Kidney epithelial cell (primary cell): ENCODE measurements at regions not wholly inside any gene's neighbourhood (a gene's known extent, or its start where the extent isn't known, plus 50 kb on each side); places are given as distances from the start of the nearest gene placed in this dataset.

Experiments used
- DNase-seq: peaks from one replicate; pipeline ENCODE4 v3.0.0-alpha.2; 2010; ENCODE audit warnings: low read depth
- H3K27me3 ChIP-seq: 2 replicates; pipeline ENCODE4 v1.6.0; 2011; ENCODE audit warnings: low read length; ENCODE audit not compliant: control insufficient read depth, insufficient read depth
- H3K36me3 ChIP-seq: 2 replicates; pipeline ENCODE4 v1.5.1; 2011; ENCODE audit warnings: low read length; ENCODE audit not compliant: control insufficient read depth, insufficient read depth
- H3K4me3 ChIP-seq: 2 replicates; pipeline ENCODE4 v1.5.1; 2011; ENCODE audit warnings: low read depth, mild to moderate bottlenecking, control low read depth, low read length
- TF ChIP-seq, protein P1 (sequence below): IDR thresholded peaks from 2 replicates; pipeline ENCODE4 v1.5.1; 2011; ENCODE audit warnings: mild to moderate bottlenecking, moderate library complexity, low read length, control low read depth, inconsistent platforms; ENCODE audit not compliant: insufficient read depth, poor library complexity, severe bottlenecking

DNA sequence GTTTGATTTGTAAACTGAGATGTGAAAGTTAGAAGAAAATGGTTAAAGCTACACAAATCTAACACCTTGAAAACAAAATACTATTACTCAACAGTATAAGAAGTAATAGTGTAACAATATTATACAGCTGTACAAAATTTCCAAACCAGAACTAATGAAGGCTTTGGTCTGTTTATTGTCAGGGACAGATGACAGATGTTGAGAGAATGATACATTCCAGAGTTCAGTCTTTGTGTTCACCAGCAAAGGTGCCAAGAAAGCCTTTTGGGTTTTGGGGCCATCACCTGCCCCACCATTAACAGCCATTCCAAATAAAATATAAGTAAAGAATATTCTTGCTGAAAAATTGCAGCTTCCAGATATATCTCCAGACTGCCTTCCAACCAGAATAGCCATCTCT lies 439.3 kb downstream of the PCDH20 start:
- DNase-seq, result no peak
- H3K27me3 ChIP-seq, result no peaks in the 10 kb centered on the region
- no peak overlapping the region for H3K4me3 ChIP-seq
- TF ChIP-seq, protein P1, sequence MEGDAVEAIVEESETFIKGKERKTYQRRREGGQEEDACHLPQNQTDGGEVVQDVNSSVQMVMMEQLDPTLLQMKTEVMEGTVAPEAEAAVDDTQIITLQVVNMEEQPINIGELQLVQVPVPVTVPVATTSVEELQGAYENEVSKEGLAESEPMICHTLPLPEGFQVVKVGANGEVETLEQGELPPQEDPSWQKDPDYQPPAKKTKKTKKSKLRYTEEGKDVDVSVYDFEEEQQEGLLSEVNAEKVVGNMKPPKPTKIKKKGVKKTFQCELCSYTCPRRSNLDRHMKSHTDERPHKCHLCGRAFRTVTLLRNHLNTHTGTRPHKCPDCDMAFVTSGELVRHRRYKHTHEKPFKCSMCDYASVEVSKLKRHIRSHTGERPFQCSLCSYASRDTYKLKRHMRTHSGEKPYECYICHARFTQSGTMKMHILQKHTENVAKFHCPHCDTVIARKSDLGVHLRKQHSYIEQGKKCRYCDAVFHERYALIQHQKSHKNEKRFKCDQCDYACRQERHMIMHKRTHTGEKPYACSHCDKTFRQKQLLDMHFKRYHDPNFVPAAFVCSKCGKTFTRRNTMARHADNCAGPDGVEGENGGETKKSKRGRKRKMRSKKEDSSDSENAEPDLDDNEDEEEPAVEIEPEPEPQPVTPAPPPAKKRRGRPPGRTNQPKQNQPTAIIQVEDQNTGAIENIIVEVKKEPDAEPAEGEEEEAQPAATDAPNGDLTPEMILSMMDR, result no peak
- H3K36me3 ChIP-seq, result no peaks in the 10 kb centered on the region

DNA sequence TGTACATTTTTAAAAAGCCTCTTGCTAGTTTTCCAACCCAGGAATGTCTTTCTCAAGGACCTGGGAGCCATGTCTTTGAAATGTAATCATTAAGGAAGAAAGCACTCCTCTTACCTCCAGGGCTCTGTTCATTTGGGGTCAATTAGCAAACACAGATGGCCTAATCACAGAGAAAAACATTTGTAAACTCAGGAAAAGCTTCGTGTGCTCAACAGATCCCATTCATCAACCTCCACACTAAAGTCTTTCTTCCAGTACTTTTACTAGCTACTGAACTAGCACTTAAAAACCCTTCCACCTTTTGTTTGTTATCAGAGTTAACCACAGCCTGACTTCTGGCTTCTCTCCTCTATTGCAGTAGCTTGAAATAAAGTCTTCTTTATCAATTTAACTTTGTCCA lies 441.4 kb downstream of the PCDH20 start:
- DNase-seq, result no peak
- Histone ChIP-seq H3K36me3 (no peaks in the 10 kb centered on the region), H3K27me3 (no peaks in the 10 kb centered on the region), H3K4me3 (no peak overlapping the region)
- TF ChIP-seq, protein P1, result no peak

DNA sequence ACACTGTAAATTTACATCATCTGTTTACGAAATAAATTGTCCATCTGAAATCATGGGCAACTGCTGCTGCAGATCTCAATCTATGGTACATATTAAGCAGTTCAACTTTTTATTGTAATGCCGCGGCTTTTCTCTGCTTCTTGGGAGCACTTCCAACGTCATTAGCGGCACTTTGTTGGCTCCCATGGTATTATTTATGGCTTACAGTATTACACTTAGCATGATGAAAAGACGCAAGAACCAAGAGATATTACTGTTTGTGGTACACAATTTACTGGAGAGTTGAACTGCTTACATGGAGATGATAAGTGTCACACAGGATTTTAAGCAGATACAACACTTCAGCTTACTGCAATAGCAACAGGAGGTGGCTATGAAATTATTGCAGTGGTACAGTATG lies 442.1 kb downstream of the PCDH20 start:
- Histone ChIP-seq H3K4me3 (no peak overlapping the region), H3K27me3 (no peaks in the 10 kb centered on the region), H3K36me3 (no peaks in the 10 kb centered on the region)
- TF ChIP-seq, protein P1, result no peak
- no peak for DNase-seq

DNA sequence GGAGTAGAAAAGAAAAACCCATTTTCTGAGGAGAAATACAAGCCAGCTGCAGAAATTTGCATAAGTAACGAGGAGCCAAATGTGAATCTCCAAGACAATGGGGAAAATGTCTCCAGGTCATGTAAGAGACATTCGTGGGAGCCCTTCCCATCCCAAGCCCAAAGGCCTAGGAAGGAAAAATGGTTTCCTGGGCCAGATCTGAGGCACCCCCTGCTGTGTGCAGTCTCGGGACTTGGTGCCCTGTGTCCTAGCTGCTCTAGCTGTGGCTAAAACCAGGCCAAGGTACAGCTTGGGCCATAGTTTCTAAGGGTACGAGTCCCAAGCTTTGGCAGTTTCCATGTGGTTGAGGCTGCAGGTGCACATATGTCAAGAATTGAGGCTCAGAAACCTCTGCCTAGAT lies 444.9 kb downstream of the PCDH20 start:
- H3K4me3 ChIP-seq, result no peak overlapping the region
- DNase-seq, result no peak
- no peaks in the 10 kb centered on the region for H3K27me3 ChIP-seq
- no peaks in the 10 kb centered on the region for H3K36me3 ChIP-seq
- TF ChIP-seq, protein P1, result no peak

DNA sequence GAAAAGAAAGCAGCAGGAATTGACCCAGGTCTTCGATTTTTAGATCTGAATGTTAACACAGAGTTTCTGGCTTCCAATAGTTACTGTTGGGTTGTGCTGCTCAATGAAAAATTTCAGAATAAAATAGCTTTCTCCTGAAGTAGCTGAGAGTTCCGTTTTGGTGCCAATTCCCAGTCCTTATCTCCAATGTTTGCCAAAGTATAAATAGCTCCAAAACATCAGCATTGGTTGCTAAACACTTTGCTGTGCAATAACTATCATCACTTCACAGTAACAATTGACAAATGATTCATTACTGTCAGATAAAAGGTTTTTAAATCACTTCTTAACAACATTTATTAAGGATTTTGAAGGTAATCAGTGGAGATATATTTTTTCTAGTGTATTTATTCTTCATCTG lies 446.0 kb downstream of the PCDH20 start:
- TF ChIP-seq, protein P1, result no peak
- no peaks in the 10 kb centered on the region for H3K36me3 ChIP-seq
- H3K27me3 ChIP-seq, result no peaks in the 10 kb centered on the region
- H3K4me3 ChIP-seq, result no peak overlapping the region
- DNase-seq, result no peak

DNA sequence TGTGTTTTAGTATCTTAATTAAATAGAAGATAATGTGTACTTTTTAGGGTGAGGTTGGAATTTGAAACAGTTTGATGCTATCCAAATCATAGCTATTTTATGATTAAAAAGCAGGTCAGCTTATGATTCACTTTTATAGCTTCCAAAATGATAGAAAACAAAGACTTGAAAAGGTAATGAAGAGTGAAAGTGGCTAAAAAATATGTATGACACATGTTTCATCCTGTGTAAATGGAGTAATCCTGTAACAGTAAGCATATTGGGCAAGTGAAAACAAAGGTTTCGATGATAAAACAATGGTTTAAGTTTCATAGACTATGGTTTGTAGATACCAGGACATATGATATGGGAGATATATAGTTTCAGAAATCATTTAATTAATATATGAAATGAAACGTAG lies 456.2 kb downstream of the PCDH20 start:
- no peak overlapping the region for H3K4me3 ChIP-seq
- TF ChIP-seq, protein P1, result no peak
- H3K36me3 ChIP-seq, result no peaks in the 10 kb centered on the region
- H3K27me3 ChIP-seq, result no peaks in the 10 kb centered on the region
- no peak for DNase-seq
